ENCODE measurements at regions not wholly inside any gene's neighbourhood (a gene's known extent, or its start where the extent isn't known, plus 50 kb on each side); places are given as distances from the start of the nearest gene placed in this dataset.
"Not testable (repeated sequence)": the region's sequence is repeated elsewhere in the genome, so short reads cannot be mapped to it uniquely, and the experiment has no call there.

- no peak for DNase-seq (ENCODE audit: low read depth in 2 of 2)
Observed at GRCh38 chr15:35209838-35210237, 124.7 kb upstream of the NANOGP8 start.

GRCh38 chr15:35208353-35208752, 123.3 kb upstream of the NANOGP8 start:
- DNase-seq (ENCODE audit: low read depth in 2 of 2): no peak

- no peak for DNase-seq (ENCODE audit: low read depth in 2 of 2)
Observed at GRCh38 chr15:35206060-35206675, 121.1 kb upstream of the NANOGP8 start.

- DNase-seq (ENCODE audit: low read depth in 2 of 2): no peak
Observed at GRCh38 chr15:35198197-35198596, 113.1 kb upstream of the NANOGP8 start.

- DNase-seq (ENCODE audit: low read depth in 2 of 2): no peak
Observed at GRCh38 chr15:35197754-35198153, 112.7 kb upstream of the NANOGP8 start.

- DNase-seq (ENCODE audit: low read depth in 2 of 2): peak in 1 of 2 experiments; percentile 5
Observed at GRCh38 chr15:35197306-35197705, 112.2 kb upstream of the NANOGP8 start.

GRCh38 chr15:35196273-35196672, 111.2 kb upstream of the NANOGP8 start:
- no peak for DNase-seq (ENCODE audit: low read depth in 2 of 2)

GRCh38 chr15:35195649-35196048, 110.6 kb upstream of the NANOGP8 start:
- DNase-seq (ENCODE audit: low read depth in 2 of 2): no peak

GRCh38 chr15:35195031-35195430, 109.9 kb upstream of the NANOGP8 start:
- no peak for DNase-seq (ENCODE audit: low read depth in 2 of 2)

- DNase-seq (ENCODE audit: low read depth in 2 of 2): no peak
Observed at GRCh38 chr15:35194296-35194695, 109.2 kb upstream of the NANOGP8 start.

GRCh38 chr15:35191783-35192182, 106.7 kb upstream of the NANOGP8 start:
- no peak for DNase-seq (ENCODE audit: low read depth in 2 of 2)

- no peak for DNase-seq (ENCODE audit: low read depth in 2 of 2)
Observed at GRCh38 chr15:35186346-35186745, 101.3 kb upstream of the NANOGP8 start.

- DNase-seq (ENCODE audit: low read depth in 2 of 2): no peak
Observed at GRCh38 chr15:35184646-35185045, 99.6 kb upstream of the NANOGP8 start.

GRCh38 chr15:35182841-35183479, 97.9 kb upstream of the NANOGP8 start:
- no peak for DNase-seq (ENCODE audit: low read depth in 2 of 2)

- DNase-seq (ENCODE audit: low read depth in 2 of 2): no peak
Observed at GRCh38 chr15:35181538-35181937, 96.4 kb upstream of the NANOGP8 start.

GRCh38 chr15:35179739-35180138, 94.6 kb upstream of the NANOGP8 start:
- DNase-seq (ENCODE audit: low read depth in 2 of 2): no peak

GRCh38 chr15:35178186-35178585, 93.1 kb upstream of the NANOGP8 start:
- DNase-seq (ENCODE audit: low read depth in 2 of 2): not testable (repeated sequence)

GRCh38 chr15:35174948-35175347, 89.9 kb upstream of the NANOGP8 start:
- DNase-seq (ENCODE audit: low read depth in 2 of 2): no peak

- DNase-seq (ENCODE audit: low read depth in 2 of 2): no peak
Observed at GRCh38 chr15:35173444-35174118, 88.5 kb upstream of the NANOGP8 start.

GRCh38 chr15:35170207-35170606, 85.1 kb upstream of the NANOGP8 start:
- no peak for DNase-seq (ENCODE audit: low read depth in 2 of 2)

- peak; percentile 25 to 32 for DNase-seq (ENCODE audit: low read depth in 2 of 2)
Observed at GRCh38 chr15:35168464-35168863, 83.4 kb upstream of the NANOGP8 start.

GRCh38 chr15:35167675-35168074, 82.6 kb upstream of the NANOGP8 start:
- no peak for DNase-seq (ENCODE audit: low read depth in 2 of 2)

- DNase-seq (ENCODE audit: low read depth in 2 of 2): no peak
Observed at GRCh38 chr15:35166730-35167359, 81.8 kb upstream of the NANOGP8 start.
